GM18868 (cell line): ENCODE measurements at regions not wholly inside any gene's neighbourhood (a gene's known extent, or its start where the extent isn't known, plus 50 kb on each side); places are given as distances from the start of the nearest gene placed in this dataset.

ENCODE experiments used
- ATAC-seq: cut with Tn5 transposase; IDR thresholded peaks from one replicate; pipeline ENCODE4 v1.9.1; 2021; ENCODE audit warnings: mild to moderate bottlenecking, moderate library complexity; ENCODE audit not compliant: unreplicated experiment

GRCh38 chr1:204818998-204819397 is 51.7 kb upstream of the NFASC start:
- no peak for ATAC-seq

DNA sequence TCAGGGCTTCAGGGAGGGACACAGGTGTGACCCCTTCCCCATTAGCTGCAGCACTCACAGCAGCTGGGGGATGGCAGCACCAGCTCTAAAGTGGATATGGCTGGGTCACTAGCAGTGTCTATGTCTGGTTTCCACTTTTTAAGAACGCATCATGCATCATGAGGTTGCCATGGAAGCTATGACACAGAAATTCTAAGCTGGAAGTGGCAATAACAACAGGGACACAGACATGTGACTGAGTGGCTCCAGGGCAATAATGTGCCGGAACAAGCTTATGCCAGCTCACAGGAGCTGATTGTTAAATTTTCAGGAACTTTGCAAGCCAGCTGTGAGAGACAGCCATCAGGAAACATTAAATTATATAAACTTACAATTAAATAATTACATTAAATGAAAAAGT is 51.2 kb upstream of the NFASC start:
- ATAC-seq: no peak
